ENCODE measurements at regions not wholly inside any gene's neighbourhood (a gene's known extent, or its start where the extent isn't known, plus 50 kb on each side); places are given as distances from the start of the nearest gene placed in this dataset.
"Not testable (repeated sequence)": the region's sequence is repeated elsewhere in the genome, so short reads cannot be mapped to it uniquely, and the experiment has no call there.

DNA sequence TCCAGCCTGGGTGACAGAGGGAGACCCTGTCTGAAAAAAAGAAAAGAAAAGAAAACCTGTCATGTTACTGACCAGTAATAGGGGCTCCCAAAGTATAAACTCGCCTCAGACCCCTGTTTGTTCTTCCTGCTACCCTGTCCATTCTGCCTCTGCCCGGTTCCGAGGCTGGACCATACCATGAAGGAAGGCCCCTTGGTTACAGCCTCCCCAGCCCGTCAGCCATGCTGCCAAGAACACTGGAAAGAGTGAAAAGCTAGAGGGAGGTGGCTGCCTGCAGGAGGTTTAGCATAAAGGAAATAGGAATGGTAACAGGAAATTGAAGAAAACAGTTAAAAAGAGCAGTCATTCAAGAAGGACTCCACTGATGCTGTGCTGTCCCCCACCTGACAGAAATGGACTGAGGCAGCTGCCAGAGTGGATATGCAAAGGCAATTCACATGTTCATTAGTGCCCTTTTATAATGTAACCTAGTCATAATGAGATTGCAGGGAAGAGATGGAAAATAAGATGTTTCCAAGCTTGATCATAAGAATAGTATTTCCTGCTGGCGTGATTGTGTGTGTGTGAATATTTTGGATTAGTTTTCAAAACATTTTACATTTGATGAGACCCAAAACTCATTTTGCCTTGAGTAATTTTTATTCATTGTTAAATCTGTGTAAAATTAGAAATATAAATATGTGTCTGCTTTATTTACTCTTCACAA, 102.6 kb downstream of the GOSR1 start:
- H3K4me3 ChIP-seq (ENCODE audit: low read depth, low read length), result no peak overlapping the region
- DNase-seq (ENCODE audit: low read depth), result no peak
- TF ChIP-seq, protein P1, sequence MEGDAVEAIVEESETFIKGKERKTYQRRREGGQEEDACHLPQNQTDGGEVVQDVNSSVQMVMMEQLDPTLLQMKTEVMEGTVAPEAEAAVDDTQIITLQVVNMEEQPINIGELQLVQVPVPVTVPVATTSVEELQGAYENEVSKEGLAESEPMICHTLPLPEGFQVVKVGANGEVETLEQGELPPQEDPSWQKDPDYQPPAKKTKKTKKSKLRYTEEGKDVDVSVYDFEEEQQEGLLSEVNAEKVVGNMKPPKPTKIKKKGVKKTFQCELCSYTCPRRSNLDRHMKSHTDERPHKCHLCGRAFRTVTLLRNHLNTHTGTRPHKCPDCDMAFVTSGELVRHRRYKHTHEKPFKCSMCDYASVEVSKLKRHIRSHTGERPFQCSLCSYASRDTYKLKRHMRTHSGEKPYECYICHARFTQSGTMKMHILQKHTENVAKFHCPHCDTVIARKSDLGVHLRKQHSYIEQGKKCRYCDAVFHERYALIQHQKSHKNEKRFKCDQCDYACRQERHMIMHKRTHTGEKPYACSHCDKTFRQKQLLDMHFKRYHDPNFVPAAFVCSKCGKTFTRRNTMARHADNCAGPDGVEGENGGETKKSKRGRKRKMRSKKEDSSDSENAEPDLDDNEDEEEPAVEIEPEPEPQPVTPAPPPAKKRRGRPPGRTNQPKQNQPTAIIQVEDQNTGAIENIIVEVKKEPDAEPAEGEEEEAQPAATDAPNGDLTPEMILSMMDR (IDR thresholded peaks at IDR 0.05; ENCODE audit: low read depth, low read length), result no peak
- TF ChIP-seq, protein P2, sequence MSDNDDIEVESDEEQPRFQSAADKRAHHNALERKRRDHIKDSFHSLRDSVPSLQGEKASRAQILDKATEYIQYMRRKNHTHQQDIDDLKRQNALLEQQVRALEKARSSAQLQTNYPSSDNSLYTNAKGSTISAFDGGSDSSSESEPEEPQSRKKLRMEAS (IDR thresholded peaks at IDR 0.05; ENCODE audit: low read depth, low read length), result no peak
- TF ChIP-seq MYC (IDR thresholded peaks at IDR 0.05; ENCODE audit: low read depth, low read length), result no peak
- TF ChIP-seq POLR2A (IDR thresholded peaks at IDR 0.05; ENCODE audit: extremely low read depth, insufficient read length), result no peak

DNA sequence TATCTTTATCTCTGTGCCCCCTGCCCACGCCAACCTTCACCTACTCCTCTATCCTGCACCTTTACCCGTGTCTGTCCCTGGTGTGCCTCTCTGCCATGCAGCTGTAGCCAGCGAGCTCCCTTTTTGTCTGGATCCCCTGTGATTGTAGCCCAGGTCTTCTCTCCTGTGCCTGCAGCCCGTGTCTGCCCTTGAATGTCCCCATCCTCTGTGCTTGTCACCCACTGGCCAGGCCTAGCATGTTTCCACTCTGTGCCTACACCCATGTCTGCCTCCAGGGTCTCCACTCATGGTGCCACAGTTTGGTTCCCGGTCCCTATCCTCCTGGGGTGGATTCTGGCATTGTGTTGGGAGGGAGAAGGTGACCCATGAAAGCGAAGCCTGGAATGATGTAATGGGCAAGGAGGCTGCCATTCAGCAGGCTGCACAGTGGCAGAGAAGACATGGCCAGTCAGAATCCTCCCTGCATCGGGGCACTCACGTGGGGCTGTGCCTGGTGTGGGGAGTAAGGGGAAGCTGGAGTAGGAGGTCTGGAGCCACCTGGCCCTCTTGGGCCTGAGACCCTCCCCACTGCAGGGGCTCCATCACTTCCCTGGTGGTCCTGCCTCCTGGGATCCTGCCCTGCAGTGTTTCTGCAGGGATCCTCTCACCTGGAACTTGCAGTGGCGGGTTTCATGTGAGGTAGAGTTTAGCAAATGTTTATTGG, 101.0 kb downstream of the GOSR1 start:
- H3K4me3 ChIP-seq (ENCODE audit: low read depth, low read length); DNase-seq (ENCODE audit: low read depth): not testable (repeated sequence)

Measured in NB4 (cell line).